Astrocyte (in vitro differentiated cells and primary cell): ENCODE measurements at regions not wholly inside any gene's neighbourhood (a gene's known extent, or its start where the extent isn't known, plus 50 kb on each side); places are given as distances from the start of the nearest gene placed in this dataset.
A peak's percentile ranks its signal among the peaks of the same experiment; 100 is the strongest.

Experiments
- DNase-seq: peaks from one replicate; pipeline ENCODE4 v3.0.0-alpha.2; 2010; ENCODE audit warnings: low read depth
- FAIRE-seq: peaks from 2 replicates; lab custom pipeline; 2011; peaks lifted over from hg19 to GRCh38; lab: Jason Lieb, UNC
- H2AFZ ChIP-seq: 2 replicates; pipeline ENCODE4 v1.6.0; 2012; ENCODE audit warnings: low read depth, low read length, inconsistent platforms
- H3K27ac ChIP-seq: 2 replicates; pipeline ENCODE4 v1.5.1; 2011; ENCODE audit warnings: low read depth, low read length, inconsistent platforms
- H3K27me3 ChIP-seq: 2 replicates; pipeline ENCODE4 v1.6.0; 2011; ENCODE audit warnings: low read length, inconsistent platforms; ENCODE audit not compliant: insufficient read depth
- H3K36me3 ChIP-seq: 2 replicates; pipeline ENCODE4 v1.5.1; 2011; ENCODE audit warnings: low read length, inconsistent platforms; ENCODE audit not compliant: insufficient read depth
- H3K4me1 ChIP-seq: 2 replicates; pipeline ENCODE4 v1.5.1; 2011; ENCODE audit warnings: low read length, inconsistent platforms; ENCODE audit not compliant: insufficient read depth
- H3K4me2 ChIP-seq: 2 replicates; pipeline ENCODE4 v1.6.0; 2012; ENCODE audit warnings: low read length, inconsistent platforms
- H3K4me3 ChIP-seq: 2 replicates; pipeline ENCODE4 v1.5.1; 2011; ENCODE audit warnings: low read depth, mild to moderate bottlenecking, low read length, inconsistent platforms; ENCODE audit not compliant: insufficient read depth
- H3K79me2 ChIP-seq: 2 replicates; pipeline ENCODE4 v1.6.0; 2012; ENCODE audit warnings: mild to moderate bottlenecking, low read length, inconsistent platforms; ENCODE audit not compliant: insufficient read depth
- H3K9ac ChIP-seq: 2 replicates; pipeline ENCODE4 v1.6.0; 2012; ENCODE audit warnings: mild to moderate bottlenecking, low read length, inconsistent platforms
- H3K9me3 ChIP-seq: 2 replicates; pipeline ENCODE4 v1.5.1; 2012; ENCODE audit warnings: low read depth, mild to moderate bottlenecking, low read length, inconsistent platforms; ENCODE audit not compliant: insufficient read depth
- H4K20me1 ChIP-seq: 2 replicates; pipeline ENCODE4 v1.6.0; 2012; ENCODE audit warnings: low read length, inconsistent platforms; ENCODE audit not compliant: insufficient read depth
- H3K27ac Mint-ChIP-seq: one replicate; pipeline ENCODE4 v1.8.0; 2021; ENCODE audit warnings: mild to moderate bottlenecking, mixed read lengths; ENCODE audit not compliant: unreplicated experiment
- H3K27me3 Mint-ChIP-seq: one replicate; pipeline ENCODE4 v1.8.0; 2021; ENCODE audit warnings: low read depth, mixed read lengths; ENCODE audit not compliant: unreplicated experiment
- H3K36me3 Mint-ChIP-seq: one replicate; pipeline ENCODE4 v1.8.0; 2021; ENCODE audit warnings: low read depth, mixed read lengths; ENCODE audit not compliant: unreplicated experiment
- H3K4me1 Mint-ChIP-seq: one replicate; pipeline ENCODE4 v1.8.0; 2021; ENCODE audit warnings: low read depth, mixed read lengths; ENCODE audit not compliant: unreplicated experiment
- H3K4me3 Mint-ChIP-seq: one replicate; pipeline ENCODE4 v1.8.0; 2021; ENCODE audit warnings: mild to moderate bottlenecking, moderate library complexity, mixed read lengths; ENCODE audit not compliant: unreplicated experiment
- H3K9me3 Mint-ChIP-seq: one replicate; pipeline ENCODE4 v1.8.0; 2021; ENCODE audit warnings: mild to moderate bottlenecking, mixed read lengths; ENCODE audit not compliant: unreplicated experiment
- CTCF ChIP-seq: IDR thresholded peaks from 2 replicates; pipeline ENCODE4 v1.5.1; 2011; ENCODE audit warnings: low read depth, mild to moderate bottlenecking, inconsistent platforms, low read length, moderate library complexity; ENCODE audit not compliant: insufficient read depth
- EZH2 ChIP-seq: IDR thresholded peaks from 2 replicates; pipeline ENCODE4 v1.6.1; 2012; ENCODE audit warnings: mild to moderate bottlenecking, low read length, inconsistent platforms; ENCODE audit not compliant: insufficient read depth

DNA sequence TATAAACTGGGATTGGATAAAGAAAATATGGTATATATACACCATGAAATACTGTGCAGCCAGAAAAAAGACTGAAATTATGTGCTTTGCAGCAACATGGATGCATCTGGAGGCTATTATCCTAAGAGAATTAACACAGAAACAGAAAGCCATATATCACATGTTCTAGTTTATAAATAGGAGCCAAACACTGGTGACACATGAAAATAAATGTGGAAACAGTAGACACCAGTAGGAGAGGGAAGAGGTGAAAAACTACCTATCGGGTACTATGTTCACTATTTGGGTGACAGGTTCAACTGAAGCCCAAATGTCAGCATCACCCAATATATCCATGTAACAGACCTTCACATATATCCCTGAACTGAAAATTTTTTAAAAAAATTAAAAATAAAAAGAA lies 725.1 kb downstream of the C4orf33 start:
- Mint-ChIP-seq H3K4me3 (no peak overlapping the region), H3K36me3 (no peaks in the 10 kb centered on the region), H3K27ac (no peak overlapping the region), H3K4me1 (peaks cover 13% of the 10 kb centered on the region), H3K27me3 (no peaks in the 10 kb centered on the region), H3K9me3 (no peaks in the 10 kb centered on the region)
- Histone ChIP-seq H3K27ac (no peak overlapping the region), H3K4me2 (no peak overlapping the region), H3K27me3 (no peaks in the 10 kb centered on the region), H3K4me1 (no peaks in the 10 kb centered on the region), H3K9ac (no peak overlapping the region), H2AFZ (no peak overlapping the region), H3K9me3 (no peaks in the 10 kb centered on the region), H4K20me1 (no peaks in the 10 kb centered on the region), H3K36me3 (no peaks in the 10 kb centered on the region), H3K79me2 (no peaks in the 10 kb centered on the region), H3K4me3 (no peak overlapping the region)
- TF ChIP-seq EZH2 = no peak
- no peak for TF ChIP-seq CTCF
- DNase-seq (no peak), FAIRE-seq (no peak)

GRCh38 chr4:129821963-129822362 lies 726.0 kb downstream of the C4orf33 start:
- no peaks in the 10 kb centered on the region for H4K20me1 ChIP-seq
- H3K4me1 ChIP-seq = no peaks in the 10 kb centered on the region
- H3K9me3 Mint-ChIP-seq = no peaks in the 10 kb centered on the region
- FAIRE-seq (no peak), DNase-seq (no peak)
- H3K4me3 ChIP-seq = no peak overlapping the region
- no peaks in the 10 kb centered on the region for H3K27me3 Mint-ChIP-seq
- H3K9me3 ChIP-seq = no peaks in the 10 kb centered on the region
- H3K4me2 ChIP-seq = no peak overlapping the region
- no peak overlapping the region for H3K27ac ChIP-seq
- H3K79me2 ChIP-seq = no peaks in the 10 kb centered on the region
- no peaks in the 10 kb centered on the region for H3K27me3 ChIP-seq
- H2AFZ ChIP-seq = no peak overlapping the region
- H3K36me3 ChIP-seq = no peaks in the 10 kb centered on the region
- H3K36me3 Mint-ChIP-seq = no peaks in the 10 kb centered on the region
- H3K9ac ChIP-seq = no peak overlapping the region
- H3K4me3 Mint-ChIP-seq = no peak overlapping the region
- TF ChIP-seq CTCF (no peak), EZH2 (no peak)
- peaks cover 13% of the 10 kb centered on the region for H3K4me1 Mint-ChIP-seq
- H3K27ac Mint-ChIP-seq = peak overlapping the region; percentile 50

DNA sequence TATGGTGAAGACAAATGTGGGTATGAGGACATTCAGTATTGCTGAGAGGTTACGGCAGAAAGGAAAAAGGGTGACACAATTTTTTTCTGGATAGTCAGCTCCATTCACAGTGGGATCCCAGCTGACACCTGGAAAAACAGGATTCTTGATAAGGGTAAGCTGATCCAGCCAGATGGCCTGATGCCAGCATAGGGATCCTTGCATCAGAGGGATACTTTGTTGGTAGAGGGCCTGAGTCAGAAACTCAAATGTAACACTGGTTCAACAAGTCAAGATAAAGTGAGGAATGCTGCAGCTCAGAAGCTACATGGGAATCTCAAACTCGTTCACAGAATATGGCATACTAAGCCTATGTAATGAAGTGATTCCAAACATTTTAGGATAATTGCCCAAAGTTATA lies 726.7 kb downstream of the C4orf33 start:
- H3K9me3 ChIP-seq = no peaks in the 10 kb centered on the region
- no peak overlapping the region for H3K4me3 Mint-ChIP-seq
- TF ChIP-seq CTCF = no peak
- TF ChIP-seq EZH2 = no peak
- H2AFZ ChIP-seq = no peak overlapping the region
- H4K20me1 ChIP-seq = no peaks in the 10 kb centered on the region
- H3K27ac Mint-ChIP-seq = peak overlapping the region; percentile 50
- no peaks in the 10 kb centered on the region for H3K36me3 Mint-ChIP-seq
- no peaks in the 10 kb centered on the region for H3K9me3 Mint-ChIP-seq
- DNase-seq = peak; percentile 4
- H3K4me2 ChIP-seq = peak overlapping the region; percentile 29
- H3K4me1 ChIP-seq = no peaks in the 10 kb centered on the region
- H3K4me3 ChIP-seq = no peak overlapping the region
- no peaks in the 10 kb centered on the region for H3K36me3 ChIP-seq
- no peaks in the 10 kb centered on the region for H3K27me3 ChIP-seq
- H3K79me2 ChIP-seq = no peaks in the 10 kb centered on the region
- H3K4me1 Mint-ChIP-seq = peaks cover 13% of the 10 kb centered on the region
- H3K9ac ChIP-seq = no peak overlapping the region
- no peak overlapping the region for H3K27ac ChIP-seq
- no peaks in the 10 kb centered on the region for H3K27me3 Mint-ChIP-seq
- FAIRE-seq = no peak
